Breast epithelium (tissue), 3 donors: ENCODE measurements at regions not wholly inside any gene's neighbourhood (a gene's known extent, or its start where the extent isn't known, plus 50 kb on each side); places are given as distances from the start of the nearest gene placed in this dataset.

Experiments used
- CTCF ChIP-seq, 3 donors: fragments of 450-650 bp; IDR thresholded peaks; one replicate each; pipeline ENCODE4 v1.5.1; 2016 to 2017; ENCODE audit warnings: antibody characterized with exemption in 3 of 3, mild to moderate bottlenecking in 3 of 3, moderate library complexity in 3 of 3
- POLR2A ChIP-seq: fragments of 450-650 bp; IDR thresholded peaks from one replicate; pipeline ENCODE4 v1.6.1; 2016; ENCODE audit warnings: antibody characterized with exemption, mild to moderate bottlenecking, moderate library complexity
- POLR2AphosphoS5 ChIP-seq, 3 donors: sonication (generic); formaldehyde crosslinking; IDR thresholded peaks; one replicate each; pipeline ENCODE4 v1.6.1; 2017; ENCODE audit warnings: antibody characterized with exemption in 3 of 3

GRCh38 chr11:70812472-70812871 lies 414.1 kb downstream of the CTTN start:
- TF ChIP-seq POLR2AphosphoS5 (IDR thresholded peaks at IDR 0.05), result no peak
- TF ChIP-seq CTCF (IDR thresholded peaks at IDR 0.05), result no peak
- TF ChIP-seq POLR2A, result no peak
